ENCODE measurements at regions not wholly inside any gene's neighbourhood (a gene's known extent, or its start where the extent isn't known, plus 50 kb on each side); places are given as distances from the start of the nearest gene placed in this dataset.

- TF ChIP-seq POLR2AphosphoS5 (IDR thresholded peaks at IDR 0.05) (no peak), EP300 (IDR thresholded peaks at IDR 0.05) (no peak), CTCF (IDR thresholded peaks at IDR 0.05) (no peak), POLR2A (IDR thresholded peaks at IDR 0.05) (no peak)
- no peak for DNase-seq
- Histone ChIP-seq H3K27ac (no peak overlapping the region), H3K27me3 (no peaks in the 10 kb centered on the region), H3K9me3 (no peaks in the 10 kb centered on the region), H3K4me1 (peaks cover 0 to 30% (median 11%) of the 10 kb centered on the region in 4 donors), H3K4me3 (no peak overlapping the region), H3K36me3 (no peaks in the 10 kb centered on the region)
- 87 to 91% methylated on average over 6 of the region's 6 CpGs for WGBS, 2 donors
- intact Hi-C loops (cut with DNase I), result no loop called here
Observed at GRCh38 chr10:124223711-124224085, 130.3 kb upstream of the CHST15 start.

DNA sequence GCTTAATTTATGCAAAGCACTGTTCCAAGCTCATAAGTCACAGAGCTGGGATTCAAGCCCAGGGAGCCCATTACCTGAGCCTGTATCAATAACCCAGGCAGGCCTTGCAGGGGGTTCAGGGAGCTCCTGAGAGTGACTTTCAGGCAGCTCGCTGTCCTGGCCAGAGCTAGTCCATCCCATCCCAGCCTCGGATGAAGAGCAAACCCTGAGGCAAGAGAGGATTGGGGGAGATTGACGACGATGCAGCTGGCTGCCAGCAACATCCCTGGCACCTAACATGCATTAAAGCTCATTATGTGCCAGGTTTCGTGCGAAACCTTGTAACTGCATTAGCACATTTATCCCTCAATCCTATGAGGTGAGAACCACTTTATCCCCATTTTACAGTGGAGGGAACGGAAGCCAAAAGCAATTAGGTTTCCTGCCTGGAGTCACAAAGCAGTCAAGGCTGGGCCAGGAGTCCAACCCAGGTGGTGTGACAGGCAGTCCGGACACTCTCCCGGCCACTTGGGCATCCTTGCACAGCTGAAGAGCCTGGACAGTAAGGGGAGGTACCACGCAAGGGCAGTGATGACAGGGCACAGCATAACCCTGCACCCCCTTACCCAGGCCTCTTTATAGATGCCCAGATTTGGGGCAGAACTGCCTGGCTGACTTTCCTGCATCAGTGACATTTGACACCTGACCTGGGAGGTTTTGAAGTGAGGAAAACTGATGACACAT lies 129.8 kb upstream of the CHST15 start:
- H3K9me3 ChIP-seq, result no peaks in the 10 kb centered on the region
- no peaks in the 10 kb centered on the region for H3K27me3 ChIP-seq
- TF ChIP-seq POLR2A (IDR thresholded peaks at IDR 0.05), result no peak
- no peak for TF ChIP-seq POLR2AphosphoS5 (IDR thresholded peaks at IDR 0.05)
- no peak for TF ChIP-seq CTCF (IDR thresholded peaks at IDR 0.05)
- TF ChIP-seq EP300 (IDR thresholded peaks at IDR 0.05), result no peak
- peaks cover 0 to 30% (median 11%) of the 10 kb centered on the region in 4 donors for H3K4me1 ChIP-seq
- H3K4me3 ChIP-seq, result no peak overlapping the region
- H3K36me3 ChIP-seq, result no peaks in the 10 kb centered on the region
- WGBS, 2 donors, result 75 to 84% methylated on average over 10 of the region's 10 CpGs
- H3K27ac ChIP-seq, result no peak overlapping the region
- intact Hi-C loops (cut with DNase I), result no loop called here
- no peak for DNase-seq

DNA sequence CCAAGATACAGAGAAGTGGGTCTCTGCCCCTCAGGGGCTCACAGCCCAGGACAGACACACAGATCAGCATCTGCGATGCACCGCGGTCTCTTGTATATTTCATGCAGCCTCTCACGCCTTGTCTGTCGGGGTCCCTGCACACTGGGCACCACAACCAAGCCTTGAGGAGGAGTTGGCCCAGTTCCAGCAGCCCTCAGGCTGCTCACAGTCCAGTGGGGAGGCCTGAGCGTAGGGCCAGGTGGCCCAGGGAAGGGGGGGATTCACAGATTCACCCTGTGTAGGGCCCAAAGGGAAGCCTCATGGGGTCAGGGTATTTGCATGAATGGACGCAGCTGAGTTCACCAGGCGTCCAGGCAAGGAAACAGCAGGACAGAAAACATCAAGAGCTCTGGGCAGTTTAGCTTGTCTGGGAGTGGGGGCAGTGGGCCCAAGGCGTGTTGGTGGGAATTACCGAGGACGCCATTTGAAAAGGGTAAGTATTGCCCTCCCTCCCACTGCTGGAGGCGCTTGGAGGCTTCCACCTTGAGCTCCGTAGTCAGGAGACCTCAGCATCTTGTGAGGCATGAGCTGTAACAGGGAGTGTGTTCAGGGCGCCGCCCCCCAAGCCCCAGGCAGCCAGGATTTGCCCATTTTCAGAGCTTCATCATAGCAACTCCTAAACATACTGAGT lies 129.1 kb upstream of the CHST15 start:
- DNase-seq, result no peak
- 70 to 81% methylated on average over 15 of the region's 15 CpGs for WGBS, 2 donors

GRCh38 chr10:124221356-124222317 lies 128.2 kb upstream of the CHST15 start:
- Histone ChIP-seq H3K4me1 (peaks cover 0 to 30% (median 11%) of the 10 kb centered on the region in 4 donors), H3K27ac (no peak overlapping the region), H3K36me3 (no peaks in the 10 kb centered on the region), H3K27me3 (no peaks in the 10 kb centered on the region), H3K4me3 (no peak overlapping the region), H3K9me3 (no peaks in the 10 kb centered on the region)
- no peak for TF ChIP-seq POLR2AphosphoS5 (IDR thresholded peaks at IDR 0.05)
- TF ChIP-seq EP300 (IDR thresholded peaks at IDR 0.05), result no peak
- no peak for TF ChIP-seq CTCF (IDR thresholded peaks at IDR 0.05)
- no peak for TF ChIP-seq POLR2A (IDR thresholded peaks at IDR 0.05)
- intact Hi-C loops (cut with DNase I), result no loop called here
- WGBS, 2 donors, result 28 to 62% methylated on average over 22 of the region's 22 CpGs
- no peak for DNase-seq

More for the DNA sequence above, 129.1 kb upstream of the CHST15 start:
- Histone ChIP-seq H3K27me3 (no peaks in the 10 kb centered on the region), H3K9me3 (no peaks in the 10 kb centered on the region), H3K36me3 (no peaks in the 10 kb centered on the region), H3K4me1 (peaks cover 0 to 30% (median 11%) of the 10 kb centered on the region in 4 donors), H3K4me3 (no peak overlapping the region), H3K27ac (no peak overlapping the region)
- intact Hi-C loops (cut with DNase I), result no loop called here
- TF ChIP-seq POLR2A (IDR thresholded peaks at IDR 0.05), result no peak
- TF ChIP-seq CTCF (IDR thresholded peaks at IDR 0.05), result no peak

Measured in sigmoid colon (tissue), 6 donors.